NCI-H69 (cell line): ENCODE measurements at regions not wholly inside any gene's neighbourhood (a gene's known extent, or its start where the extent isn't known, plus 50 kb on each side); places are given as distances from the start of the nearest gene placed in this dataset.
"Not testable (repeated sequence)": the region's sequence is repeated elsewhere in the genome, so short reads cannot be mapped to it uniquely, and the experiment has no call there.

Experiments used
- DNase-seq: peaks from one replicate; lab custom pipeline; 2025; lab: John Stamatoyannopoulos, UW

DNA sequence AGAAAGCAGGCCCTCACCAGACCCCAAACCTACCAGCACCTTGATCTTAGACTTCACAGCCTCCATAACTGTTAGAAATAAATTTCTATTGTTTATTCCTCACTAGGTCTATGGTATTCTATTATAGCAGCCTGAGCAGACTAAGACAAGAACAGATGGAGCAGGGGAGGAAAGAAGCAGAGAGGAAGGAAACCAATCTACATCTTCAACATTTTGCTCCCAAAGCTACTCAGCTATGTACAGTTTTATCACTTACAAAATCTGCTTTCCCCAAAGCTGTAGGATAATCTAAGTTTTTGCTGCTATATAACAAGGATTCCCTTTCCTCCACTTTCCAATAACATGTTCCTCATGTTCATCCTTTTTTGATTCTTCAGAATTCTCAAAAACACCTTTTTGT is 274.4 kb upstream of the CHAC2 start:
- no peak for DNase-seq

- DNase-seq: peak; percentile 100
These were observed 276.9 kb upstream of the CHAC2 start for GRCh38 chr2:53490659-53491058.

- DNase-seq: not testable (repeated sequence)
These were observed 281.3 kb upstream of the CHAC2 start for GRCh38 chr2:53486185-53486899.

- DNase-seq: no peak
These were observed 282.4 kb upstream of the CHAC2 start for GRCh38 chr2:53485021-53485728.

DNA sequence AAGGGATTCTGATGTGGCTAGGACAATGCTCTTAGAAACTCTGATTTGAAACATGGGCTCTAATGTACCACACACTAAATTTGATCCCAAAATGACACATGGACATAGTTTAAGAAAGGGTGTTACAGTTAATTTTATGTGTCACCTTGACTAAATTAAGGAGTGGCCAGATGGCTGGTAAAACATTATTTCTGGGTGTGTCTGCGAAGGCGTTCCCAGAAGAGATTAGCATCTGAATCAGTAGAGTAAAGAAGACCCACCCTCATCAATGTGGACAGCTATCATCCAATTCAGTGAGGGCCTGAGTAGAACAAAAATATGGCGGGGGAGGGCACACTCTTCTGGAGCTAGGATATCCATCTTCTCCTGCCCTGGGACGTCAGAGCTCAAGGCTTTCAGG is 283.1 kb upstream of the CHAC2 start:
- no peak for DNase-seq

GRCh38 chr2:53477517-53477916 is 290.1 kb upstream of the CHAC2 start:
- DNase-seq: no peak

- no peak for DNase-seq
These were observed 290.8 kb upstream of the CHAC2 start for GRCh38 chr2:53476834-53477233.

GRCh38 chr2:53475766-53476165 is 291.8 kb upstream of the CHAC2 start:
- no peak for DNase-seq

- DNase-seq: peak; percentile 100
These were observed 292.3 kb upstream of the CHAC2 start for GRCh38 chr2:53475321-53475720.

DNA sequence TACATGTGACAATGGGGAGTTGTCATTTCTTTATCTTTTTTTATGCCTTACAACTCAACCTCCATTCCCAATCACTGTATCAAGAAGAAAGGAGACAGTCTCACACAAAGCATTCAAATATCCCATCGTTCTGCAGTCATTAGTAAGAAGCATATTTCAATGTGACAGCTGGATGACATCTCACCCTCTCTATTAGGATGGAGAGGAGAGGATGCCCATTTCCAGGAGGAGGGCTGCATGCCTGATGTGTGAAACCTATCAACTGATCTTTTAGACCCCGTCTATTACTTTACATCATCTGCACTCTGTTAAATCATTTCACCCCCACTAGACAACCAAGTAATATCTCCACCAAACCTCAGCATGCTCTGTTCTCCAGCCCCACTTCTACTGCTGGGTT is 292.7 kb upstream of the CHAC2 start:
- DNase-seq: no peak

GRCh38 chr2:53473775-53474311 is 293.8 kb upstream of the CHAC2 start:
- DNase-seq: no peak

- DNase-seq: peak; percentile 100
These were observed 294.4 kb upstream of the CHAC2 start for GRCh38 chr2:53473236-53473635.

- no peak for DNase-seq
These were observed 300.0 kb upstream of the CHAC2 start for GRCh38 chr2:53467467-53468180.

DNA sequence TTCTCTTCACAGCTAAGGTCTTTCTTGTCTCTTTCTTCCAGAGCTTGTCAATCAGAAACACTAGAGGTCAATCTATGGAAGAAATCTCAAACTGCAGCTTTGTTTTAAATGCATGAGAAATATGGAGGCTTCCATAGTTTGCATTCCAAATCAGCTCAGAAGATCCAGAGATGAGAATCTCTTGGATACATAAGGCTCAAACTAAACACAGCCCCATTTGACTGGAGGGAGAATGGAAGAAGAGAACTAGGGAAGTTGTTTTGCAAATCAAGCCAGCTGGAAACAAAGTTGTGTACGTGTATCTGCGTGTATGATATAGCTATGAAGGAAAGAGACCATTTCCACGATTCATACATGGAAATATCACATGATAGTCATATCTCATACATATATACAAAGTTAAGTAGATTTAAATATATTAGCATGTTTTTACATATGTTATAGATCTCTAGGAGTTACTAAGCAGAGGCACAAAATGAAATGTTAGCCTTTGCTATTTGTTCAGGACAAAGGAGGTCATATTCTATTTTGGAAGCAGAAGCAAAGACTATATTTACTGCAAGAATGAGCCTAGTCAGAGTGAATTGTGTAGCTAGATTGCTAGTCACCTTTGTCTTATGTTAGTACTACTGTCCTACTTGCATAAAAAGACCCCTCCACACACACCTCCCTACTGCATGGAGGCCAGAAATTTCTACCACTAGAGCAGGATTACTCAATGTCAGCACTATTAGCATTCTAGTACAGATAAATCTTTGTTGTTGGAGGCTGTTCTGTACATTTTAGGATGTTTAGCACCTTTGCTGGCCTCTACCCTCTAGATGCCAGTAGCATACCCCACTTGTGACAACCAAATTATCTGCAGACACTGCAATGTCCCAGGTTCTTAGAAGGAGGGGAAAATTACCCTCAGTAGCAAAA is 303.5 kb upstream of the CHAC2 start:
- DNase-seq: no peak

- DNase-seq: no peak
These were observed 306.7 kb upstream of the CHAC2 start for GRCh38 chr2:53460937-53461336.

DNA sequence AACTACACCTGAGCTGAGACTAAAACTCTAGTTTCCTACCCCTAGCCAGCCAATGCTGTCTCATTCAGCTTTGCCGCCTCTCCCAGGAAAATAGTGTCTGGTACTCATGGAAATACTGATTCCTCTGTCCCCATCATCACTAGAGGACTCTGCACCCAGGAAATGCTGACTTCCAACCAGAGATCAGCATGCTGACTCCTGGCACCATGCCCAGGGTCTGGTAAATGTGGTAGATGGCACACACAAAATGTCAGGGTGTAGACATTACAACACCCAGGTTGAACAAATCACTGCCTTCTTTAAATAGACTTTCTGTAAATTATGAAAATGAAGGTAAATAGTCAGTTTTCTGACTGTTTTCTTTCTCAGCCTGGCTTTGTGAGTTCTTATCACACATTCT is 307.3 kb upstream of the CHAC2 start:
- peak; percentile 100 for DNase-seq

- peak; percentile 99 for DNase-seq
These were observed 312.5 kb upstream of the CHAC2 start for GRCh38 chr2:53455094-53455493.

DNA sequence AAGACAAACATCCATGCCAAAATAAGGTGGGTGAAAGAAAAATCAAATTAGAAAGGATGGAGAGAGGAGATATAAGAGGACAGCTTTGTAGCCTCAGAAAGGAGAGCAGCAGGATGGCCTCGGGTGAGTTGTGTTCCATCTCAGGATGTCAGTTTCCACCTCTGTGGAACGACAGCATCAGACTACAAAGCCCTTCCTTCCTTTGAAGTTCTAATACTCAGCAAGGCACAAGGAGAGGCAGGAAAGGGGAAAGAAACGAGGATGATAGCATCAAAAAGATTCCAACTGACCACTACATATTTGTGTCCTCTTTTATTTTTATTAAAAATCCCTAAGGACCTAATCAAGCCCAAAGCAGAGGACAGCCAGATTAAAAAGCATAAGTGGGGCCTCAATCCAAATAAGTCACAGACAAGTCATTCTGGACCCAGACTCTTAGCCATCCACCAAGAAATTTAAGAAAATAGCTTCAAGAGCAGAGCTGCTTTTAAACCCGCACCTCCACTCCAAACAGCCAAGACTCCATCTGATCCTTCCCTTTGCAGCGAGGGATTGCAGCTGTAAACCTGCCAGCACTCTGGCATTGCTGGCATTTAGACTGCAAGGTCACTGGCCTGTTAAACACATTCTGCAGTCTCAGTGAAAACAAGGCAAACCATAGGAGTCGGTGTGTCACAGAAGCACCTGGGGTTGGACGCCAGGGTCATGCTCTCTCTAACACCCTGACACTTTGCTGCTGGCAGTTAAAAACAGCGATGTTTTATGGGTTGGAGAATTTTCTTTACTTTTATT is 314.5 kb upstream of the CHAC2 start:
- DNase-seq: no peak

DNA sequence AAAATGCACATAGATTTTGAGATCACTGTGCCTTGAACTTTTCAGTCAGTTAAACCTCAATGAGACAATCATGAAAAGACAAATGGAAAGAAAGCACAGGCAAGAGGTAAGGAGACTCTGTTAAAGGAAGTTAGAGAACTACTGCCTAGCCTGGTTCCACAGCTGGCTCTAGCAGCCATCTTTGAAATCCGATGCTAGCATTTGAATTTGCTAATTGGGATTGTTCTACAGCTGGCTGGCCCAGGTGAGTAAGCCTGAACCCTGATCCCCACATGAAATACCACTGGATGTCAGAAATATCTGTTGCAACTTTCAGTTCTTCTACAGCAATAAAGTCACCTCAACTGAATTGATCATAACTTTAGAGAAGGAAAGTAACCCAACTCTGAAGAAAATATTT is 315.2 kb upstream of the CHAC2 start:
- DNase-seq: no peak

DNA sequence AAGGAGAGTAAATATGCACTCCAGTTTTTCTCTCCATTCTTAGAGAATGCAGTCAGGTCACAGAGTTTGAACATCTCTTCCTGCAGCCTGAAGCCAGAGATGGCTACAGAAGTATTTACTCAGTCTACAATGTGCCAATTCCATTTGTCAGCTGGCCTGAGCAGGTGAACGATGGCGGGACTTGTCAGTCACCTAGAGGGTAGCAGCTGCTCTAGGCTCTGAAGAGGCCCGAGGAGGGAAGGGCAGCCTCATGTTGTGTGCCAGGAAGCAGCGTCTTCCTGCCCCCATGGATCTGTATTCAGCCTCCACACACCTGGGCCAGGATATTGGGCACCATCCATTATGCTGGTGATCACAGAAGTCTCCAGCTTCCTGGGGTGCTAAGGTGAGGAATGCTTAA is 316.7 kb upstream of the CHAC2 start:
- peak; percentile 100 for DNase-seq

GRCh38 chr2:53448591-53448990 is 319.0 kb upstream of the CHAC2 start:
- no peak for DNase-seq
